ENCODE measurements at regions not wholly inside any gene's neighbourhood (a gene's known extent, or its start where the extent isn't known, plus 50 kb on each side); places are given as distances from the start of the nearest gene placed in this dataset.

GRCh38 chr12:13536219-13536910 lies 339.8 kb downstream of the EMP1 start:
- no peaks in the 10 kb centered on the region for H3K9me2 ChIP-seq (replicated peaks; ENCODE audit: control insufficient read depth, low read length)
- no peak for TF ChIP-seq EZH2phosphoT487 (IDR thresholded peaks at IDR 0.05; ENCODE audit: borderline replicate concordance, low read length)
- no peak for TF ChIP-seq CTCF (IDR thresholded peaks at IDR 0.05; ENCODE audit: low read depth, low read length, poor library complexity, severe bottlenecking)
- H3K4me2 ChIP-seq (ENCODE audit: low read length): no peak overlapping the region
- H3K36me3 ChIP-seq (ENCODE audit: control insufficient read depth, low read length): no peaks in the 10 kb centered on the region
- H3K27ac ChIP-seq (ENCODE audit: low read depth, low read length): no peak overlapping the region
- no peaks in the 10 kb centered on the region for H4K20me1 ChIP-seq (ENCODE audit: control insufficient read depth, insufficient read depth, low read depth, low read length)
- no peak overlapping the region for H3K4me3 ChIP-seq (ENCODE audit: low read length)
- no peaks in the 10 kb centered on the region for H3K9me3 ChIP-seq (ENCODE audit: control insufficient read depth, insufficient read depth, low read length)
- no peaks in the 10 kb centered on the region for H3K79me2 ChIP-seq (ENCODE audit: control insufficient read depth, low read length)
- no peaks in the 10 kb centered on the region for H3K27me3 ChIP-seq (ENCODE audit: control insufficient read depth, low read length)
- no peaks in the 10 kb centered on the region for H3K4me1 ChIP-seq (ENCODE audit: control insufficient read depth, low read length)
- no peaks in the 10 kb centered on the region for H3F3A ChIP-seq (ENCODE audit: control insufficient read depth, insufficient read depth)

- H3K27ac ChIP-seq (ENCODE audit: low read depth, low read length): no peak overlapping the region
- H3K36me3 ChIP-seq (ENCODE audit: control insufficient read depth, low read length): no peaks in the 10 kb centered on the region
- peak; percentile 86 for TF ChIP-seq CTCF (IDR thresholded peaks at IDR 0.05; ENCODE audit: low read depth, low read length, poor library complexity, severe bottlenecking)
- TF ChIP-seq EZH2phosphoT487 (IDR thresholded peaks at IDR 0.05; ENCODE audit: borderline replicate concordance, low read length): no peak
- H3K9me2 ChIP-seq (replicated peaks; ENCODE audit: control insufficient read depth, low read length): no peaks in the 10 kb centered on the region
- no peaks in the 10 kb centered on the region for H3K9me3 ChIP-seq (ENCODE audit: control insufficient read depth, insufficient read depth, low read length)
- H3K79me2 ChIP-seq (ENCODE audit: control insufficient read depth, low read length): no peaks in the 10 kb centered on the region
- H3K4me2 ChIP-seq (ENCODE audit: low read length): no peak overlapping the region
- no peaks in the 10 kb centered on the region for H4K20me1 ChIP-seq (ENCODE audit: control insufficient read depth, insufficient read depth, low read depth, low read length)
- no peaks in the 10 kb centered on the region for H3K4me1 ChIP-seq (ENCODE audit: control insufficient read depth, low read length)
- no peaks in the 10 kb centered on the region for H3K27me3 ChIP-seq (ENCODE audit: control insufficient read depth, low read length)
- no peak overlapping the region for H3K4me3 ChIP-seq (ENCODE audit: low read length)
- no peaks in the 10 kb centered on the region for H3F3A ChIP-seq (ENCODE audit: control insufficient read depth, insufficient read depth)
These were observed 338.3 kb downstream of the EMP1 start for GRCh38 chr12:13534645-13535398.

GRCh38 chr12:13534242-13534641 lies 337.7 kb downstream of the EMP1 start:
- TF ChIP-seq EZH2phosphoT487 (IDR thresholded peaks at IDR 0.05; ENCODE audit: borderline replicate concordance, low read length) (no peak), CTCF (IDR thresholded peaks at IDR 0.05; ENCODE audit: low read depth, low read length, poor library complexity, severe bottlenecking) (no peak)
- Histone ChIP-seq H3F3A (ENCODE audit: control insufficient read depth, insufficient read depth) (no peaks in the 10 kb centered on the region), H3K4me1 (ENCODE audit: control insufficient read depth, low read length) (no peaks in the 10 kb centered on the region), H3K9me3 (ENCODE audit: control insufficient read depth, insufficient read depth, low read length) (no peaks in the 10 kb centered on the region), H3K9me2 (replicated peaks; ENCODE audit: control insufficient read depth, low read length) (no peaks in the 10 kb centered on the region), H3K79me2 (ENCODE audit: control insufficient read depth, low read length) (no peaks in the 10 kb centered on the region), H3K36me3 (ENCODE audit: control insufficient read depth, low read length) (no peaks in the 10 kb centered on the region), H3K4me2 (ENCODE audit: low read length) (no peak overlapping the region), H3K4me3 (ENCODE audit: low read length) (no peak overlapping the region), H4K20me1 (ENCODE audit: control insufficient read depth, insufficient read depth, low read depth, low read length) (no peaks in the 10 kb centered on the region), H3K27me3 (ENCODE audit: control insufficient read depth, low read length) (no peaks in the 10 kb centered on the region), H3K27ac (ENCODE audit: low read depth, low read length) (no peak overlapping the region)
